Endodermal cell (in vitro differentiated cells): ENCODE measurements at regions not wholly inside any gene's neighbourhood (a gene's known extent, or its start where the extent isn't known, plus 50 kb on each side); places are given as distances from the start of the nearest gene placed in this dataset.

Source experiments
- DNase-seq: peaks from one replicate; pipeline ENCODE4 v3.0.0-alpha.2; 2017
- H3K27ac ChIP-seq: 2 replicates; pipeline ENCODE4 v1.5.1; 2013; ENCODE audit warnings: mild to moderate bottlenecking, low read depth, low read length, moderate library complexity
- H3K27me3 ChIP-seq: 2 replicates; pipeline ENCODE4 v1.6.1; 2013; ENCODE audit warnings: mild to moderate bottlenecking, low read length, moderate library complexity; ENCODE audit not compliant: insufficient read depth, control insufficient read depth, poor library complexity, severe bottlenecking
- H3K36me3 ChIP-seq: 2 replicates; pipeline ENCODE4 v1.7.0; 2013; ENCODE audit warnings: mild to moderate bottlenecking, low read length, moderate library complexity; ENCODE audit not compliant: control insufficient read depth, insufficient read depth
- H3K4me1 ChIP-seq: one replicate; pipeline ENCODE4 v1.7.0; 2013; ENCODE audit warnings: low read length; ENCODE audit not compliant: control insufficient read depth, insufficient read depth
- H3K4me3 ChIP-seq: 2 replicates; pipeline ENCODE4 v1.5.1; 2013; ENCODE audit warnings: mild to moderate bottlenecking, low read length, moderate library complexity
- H3K9ac ChIP-seq: 2 replicates; pipeline ENCODE4 v1.6.1; 2013; ENCODE audit warnings: mild to moderate bottlenecking, low read length, moderate library complexity; ENCODE audit not compliant: poor library complexity, severe bottlenecking; ENCODE audit errors: extremely low read depth
- H3K9me3 ChIP-seq: 2 replicates; pipeline ENCODE4 v1.6.1; 2013; ENCODE audit warnings: mild to moderate bottlenecking, low read length, moderate library complexity; ENCODE audit not compliant: control insufficient read depth
- H3K27ac Mint-ChIP-seq: 2 replicates; pipeline ENCODE4 v1.8.0; 2020; ENCODE audit warnings: mixed read lengths
- H3K27me3 Mint-ChIP-seq: 2 replicates; pipeline ENCODE4 v1.8.0; 2021; ENCODE audit warnings: mild to moderate bottlenecking, mixed read lengths; ENCODE audit not compliant: insufficient read depth
- H3K36me3 Mint-ChIP-seq: 2 replicates; pipeline ENCODE4 v1.8.0; 2020; ENCODE audit warnings: low read depth, mixed read lengths
- H3K4me1 Mint-ChIP-seq: 2 replicates; pipeline ENCODE4 v1.8.0; 2020; ENCODE audit warnings: mixed read lengths
- H3K4me3 Mint-ChIP-seq: 2 replicates; pipeline ENCODE4 v1.8.0; 2020; ENCODE audit warnings: mild to moderate bottlenecking, moderate library complexity, mixed read lengths
- H3K9me3 Mint-ChIP-seq: 2 replicates; pipeline ENCODE4 v1.8.0; 2020; ENCODE audit warnings: mild to moderate bottlenecking, mixed read lengths
- CTCF ChIP-seq: fragments of 200-600 bp; sonication (generic); conservative IDR thresholded peaks from 2 replicates; pipeline ENCODE4 v1.5.0; 2021; ENCODE audit warnings: antibody characterized with exemption, mild to moderate bottlenecking
- WGBS, 2 experiments: methylation state at CpG; one replicate each; pipeline versions ENCODE4 v1.1.5 to v1.1.7; 2013; ENCODE audit warnings: missing lambda C conversion rate in 2 of 2, mixed read lengths in 1 of 2; ENCODE audit not compliant: insufficient coverage in 1 of 2, insufficient read length in 1 of 2; 5-methylcytosine and 5-hydroxymethylcytosine counted together

- H3K9me3 ChIP-seq = peaks cover 18% of the 10 kb centered on the region
- Mint-ChIP-seq H3K4me3 (no peak overlapping the region), H3K36me3 (no peaks in the 10 kb centered on the region), H3K27me3 (no peaks in the 10 kb centered on the region), H3K4me1 (peaks cover 17% of the 10 kb centered on the region), H3K27ac (no peak overlapping the region), H3K9me3 (peaks cover 3% of the 10 kb centered on the region)
- no peaks in the 10 kb centered on the region for H3K36me3 ChIP-seq
- no peaks in the 10 kb centered on the region for H3K4me1 ChIP-seq
- H3K27ac ChIP-seq = no peak overlapping the region
- TF ChIP-seq CTCF = no peak
- H3K27me3 ChIP-seq = no peaks in the 10 kb centered on the region
- no peak overlapping the region for H3K4me3 ChIP-seq
- WGBS, 2 experiments = 46 to 59% methylated on average over 4 to 5 of the region's 5 CpGs
- no peak for DNase-seq
- no peak overlapping the region for H3K9ac ChIP-seq
Measured at GRCh38 chr10:29205787-29206186, 83.1 kb upstream of the LYZL1 start.

GRCh38 chr10:29208845-29209244 is 80.0 kb upstream of the LYZL1 start:
- WGBS, 2 experiments = 93 to 100% methylated on average over 2 of the region's 2 CpGs
- no peak for DNase-seq
- peaks cover 14% of the 10 kb centered on the region for H3K4me1 Mint-ChIP-seq
- H3K4me3 Mint-ChIP-seq = no peak overlapping the region
- H3K27me3 Mint-ChIP-seq = no peaks in the 10 kb centered on the region
- no peaks in the 10 kb centered on the region for H3K36me3 Mint-ChIP-seq
- no peaks in the 10 kb centered on the region for H3K4me1 ChIP-seq
- peaks cover 3% of the 10 kb centered on the region for H3K9me3 Mint-ChIP-seq
- no peak overlapping the region for H3K9ac ChIP-seq
- no peaks in the 10 kb centered on the region for H3K36me3 ChIP-seq
- no peak overlapping the region for H3K27ac Mint-ChIP-seq
- H3K27ac ChIP-seq = no peak overlapping the region
- H3K27me3 ChIP-seq = no peaks in the 10 kb centered on the region
- TF ChIP-seq CTCF = no peak
- H3K4me3 ChIP-seq = no peak overlapping the region
- H3K9me3 ChIP-seq = peaks cover 18% of the 10 kb centered on the region

- no peaks in the 10 kb centered on the region for H3K36me3 ChIP-seq
- peaks cover 5% of the 10 kb centered on the region for H3K4me1 Mint-ChIP-seq
- DNase-seq = no peak
- H3K4me1 ChIP-seq = no peaks in the 10 kb centered on the region
- H3K4me3 ChIP-seq = no peak overlapping the region
- no peaks in the 10 kb centered on the region for H3K27me3 ChIP-seq
- H3K27ac ChIP-seq = no peak overlapping the region
- H3K36me3 Mint-ChIP-seq = no peaks in the 10 kb centered on the region
- no peak overlapping the region for H3K27ac Mint-ChIP-seq
- H3K9me3 ChIP-seq = peaks cover 18% of the 10 kb centered on the region
- no peak overlapping the region for H3K4me3 Mint-ChIP-seq
- H3K9me3 Mint-ChIP-seq = peaks cover 3% of the 10 kb centered on the region
- H3K27me3 Mint-ChIP-seq = no peaks in the 10 kb centered on the region
- no peak for TF ChIP-seq CTCF
- no peak overlapping the region for H3K9ac ChIP-seq
Measured at GRCh38 chr10:29209830-29210229, 79.0 kb upstream of the LYZL1 start.
